Middle frontal gyrus (tissue), 1 donor: ENCODE measurements at regions not wholly inside any gene's neighbourhood (a gene's known extent, or its start where the extent isn't known, plus 50 kb on each side); places are given as distances from the start of the nearest gene placed in this dataset.
A peak's percentile ranks its signal among the peaks of the same experiment; 100 is the strongest.

Experiments used
- DNase-seq: peaks from one replicate; pipeline ENCODE4 v3.0.0-alpha.2; 2015; ENCODE audit warnings: low spot score; ENCODE audit errors: extremely low spot score

DNA sequence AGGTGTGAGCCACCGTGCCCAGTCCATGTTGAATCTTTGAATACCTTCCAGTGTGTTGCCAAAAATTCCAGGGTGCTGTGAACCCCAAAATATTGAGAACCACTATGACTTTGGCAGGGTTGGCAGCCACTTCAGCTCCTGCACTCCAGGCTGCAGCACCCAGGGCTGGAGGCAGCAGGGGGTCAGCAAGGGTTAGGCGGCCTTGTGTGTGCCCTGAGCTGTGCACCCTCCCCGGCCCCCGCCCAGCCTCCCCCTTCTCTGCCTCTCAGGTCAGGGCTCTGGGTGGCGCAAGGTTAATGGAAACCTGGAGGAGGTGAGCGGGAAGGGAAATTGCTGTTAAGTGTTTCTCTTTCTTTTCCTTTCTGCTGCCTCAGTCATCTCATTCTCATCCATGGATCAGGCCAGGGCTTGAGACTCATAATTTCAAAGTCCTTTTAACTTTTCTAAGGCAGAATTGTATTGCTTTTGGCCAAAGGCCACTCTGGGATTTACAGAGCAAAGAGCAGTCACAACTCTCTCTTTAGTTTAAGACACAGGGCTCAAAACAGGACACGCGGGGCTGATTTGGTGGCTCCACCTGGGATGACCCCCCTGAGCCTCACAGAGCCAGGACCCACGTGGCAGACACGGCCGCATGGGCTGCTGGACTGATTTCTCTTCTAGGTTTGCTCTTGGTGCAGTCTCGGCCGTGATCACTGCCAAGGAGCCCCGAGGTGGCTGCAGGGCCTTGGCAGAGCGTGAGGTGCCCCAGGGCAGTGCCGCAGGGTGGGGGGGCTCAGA, 212.3 kb downstream of the PTPRU start:
- no peak for DNase-seq

- DNase-seq: no peak
Observed at GRCh38 chr1:29447368-29447767, 211.0 kb downstream of the PTPRU start.

- no peak for DNase-seq
Observed at GRCh38 chr1:29444782-29445729, 208.7 kb downstream of the PTPRU start.

DNA sequence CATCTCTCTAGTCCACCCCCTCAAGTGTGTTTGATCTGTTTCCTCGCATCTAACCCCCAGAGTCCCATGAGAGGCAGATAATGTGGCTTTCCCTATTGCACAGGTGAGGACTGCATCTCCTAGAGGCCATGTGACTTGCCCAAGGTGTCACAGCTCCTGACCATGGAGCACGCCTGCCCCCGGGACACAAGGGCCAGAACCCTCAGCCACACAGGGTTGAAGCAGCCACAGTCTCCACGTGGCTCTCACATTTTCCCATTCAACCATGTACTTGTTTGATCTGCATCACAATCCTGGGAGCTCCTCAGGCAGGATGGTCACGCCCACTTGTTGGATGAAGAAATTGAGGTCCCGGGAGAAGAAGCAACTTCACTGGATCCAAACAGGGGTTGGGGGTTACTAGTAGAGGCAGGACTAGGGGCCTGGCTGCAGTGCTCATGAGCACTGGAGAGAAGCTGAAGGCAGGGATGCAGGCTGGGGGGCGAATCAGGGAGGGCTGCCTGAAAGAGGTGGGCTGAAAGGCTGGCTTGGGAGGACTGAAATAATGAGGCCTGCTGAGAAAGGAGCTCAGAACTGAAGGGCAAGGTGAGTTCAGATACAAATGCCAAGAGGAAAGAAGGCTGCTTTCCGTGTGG, 207.9 kb downstream of the PTPRU start:
- no peak for DNase-seq

DNA sequence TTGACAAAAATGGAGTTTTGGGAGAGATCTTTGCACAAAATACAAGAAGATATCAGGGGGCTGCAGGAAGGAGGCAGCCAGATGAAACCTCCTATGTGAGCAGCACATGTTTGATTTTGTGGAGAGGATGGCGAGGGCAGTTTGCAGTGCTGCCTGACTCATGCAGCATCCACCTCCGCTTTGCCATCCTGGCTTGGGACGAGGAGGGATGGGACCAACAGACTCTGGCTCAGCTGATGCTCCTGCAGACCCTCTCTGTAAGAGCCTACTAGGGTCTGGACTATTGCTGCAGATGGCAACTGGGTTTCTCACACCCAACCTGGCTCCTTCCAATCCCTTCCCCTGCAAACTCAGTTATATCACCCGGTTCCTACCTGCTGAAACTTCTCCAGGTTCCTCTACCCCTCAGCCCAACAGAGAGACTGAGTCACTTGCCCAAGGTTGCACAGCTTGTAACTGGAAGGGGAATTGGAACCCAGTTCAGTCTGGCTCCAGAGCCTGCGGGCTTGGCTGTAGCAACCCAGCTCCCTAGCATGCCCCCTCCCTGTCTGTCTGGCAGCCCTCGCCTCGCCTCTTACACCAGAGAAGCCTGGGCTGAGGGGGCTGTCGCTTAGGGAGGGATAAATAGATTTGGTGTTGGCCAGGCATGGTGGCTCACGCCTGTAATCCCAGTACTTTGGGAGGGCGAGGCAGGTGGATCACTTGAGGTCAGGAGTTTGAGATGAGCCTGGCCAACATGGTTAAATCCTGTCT, 205.8 kb downstream of the PTPRU start:
- DNase-seq: no peak

DNA sequence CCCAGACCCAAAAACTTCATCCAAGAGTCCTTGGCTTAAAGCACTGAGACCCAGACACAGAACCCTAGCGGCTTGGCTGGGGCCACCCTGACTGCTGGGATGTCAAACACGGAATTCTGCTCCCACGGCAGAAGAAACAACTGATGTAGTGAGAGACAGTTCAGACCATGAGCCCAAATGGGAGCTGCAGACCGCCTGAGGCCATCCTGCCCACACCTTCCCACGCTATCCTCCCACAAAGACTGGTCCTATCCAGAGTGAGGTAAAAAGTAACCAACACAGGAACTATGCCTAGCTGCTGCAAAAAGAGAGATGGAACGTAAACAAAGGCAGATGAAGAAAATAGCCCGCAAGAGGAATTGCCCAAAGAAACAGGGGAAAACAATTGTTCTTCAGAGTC, 203.3 kb downstream of the PTPRU start:
- no peak for DNase-seq

- DNase-seq: no peak
Observed at GRCh38 chr1:29438991-29439390, 202.7 kb downstream of the PTPRU start.

DNA sequence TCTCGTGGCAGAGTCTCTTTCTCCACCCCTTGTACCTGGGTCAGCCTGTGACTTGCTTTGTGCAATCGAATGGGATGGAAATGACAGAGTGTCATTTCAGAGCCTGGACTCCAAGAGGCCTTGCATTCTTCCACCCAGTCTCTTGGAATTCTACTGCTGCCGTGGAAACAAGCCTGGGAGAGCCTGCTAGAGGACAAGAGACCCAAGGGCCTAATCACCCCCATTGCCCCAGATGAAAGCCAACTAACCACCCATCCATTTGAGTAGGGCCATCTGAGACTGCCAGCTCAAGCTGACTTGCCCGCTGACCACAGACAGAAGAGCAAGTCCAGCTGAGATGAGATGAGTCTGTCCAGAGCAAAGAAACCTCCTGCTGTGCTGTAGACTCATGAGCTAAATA, 201.6 kb downstream of the PTPRU start:
- DNase-seq: no peak

GRCh38 chr1:29436181-29436785, 200.0 kb downstream of the PTPRU start:
- DNase-seq: no peak

DNA sequence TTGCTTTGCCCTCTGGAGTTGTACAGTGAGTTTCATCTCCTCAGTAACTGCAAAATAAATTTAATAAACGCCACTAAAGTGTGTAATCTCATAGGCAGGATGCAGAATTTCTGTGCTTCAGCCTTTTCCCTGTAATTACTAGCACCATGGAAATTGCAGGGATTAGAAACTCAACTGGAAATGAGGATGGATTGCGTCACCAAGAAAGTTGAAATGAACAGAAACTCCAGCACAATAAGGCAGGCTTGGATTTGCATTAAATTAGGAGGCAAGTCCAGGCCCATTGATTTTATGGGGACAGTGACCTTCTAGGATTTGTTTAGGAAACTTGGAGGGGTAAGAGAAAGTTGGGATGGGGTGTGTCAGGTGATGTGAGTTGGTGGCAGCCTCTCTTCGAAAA, 197.5 kb downstream of the PTPRU start:
- no peak for DNase-seq

DNA sequence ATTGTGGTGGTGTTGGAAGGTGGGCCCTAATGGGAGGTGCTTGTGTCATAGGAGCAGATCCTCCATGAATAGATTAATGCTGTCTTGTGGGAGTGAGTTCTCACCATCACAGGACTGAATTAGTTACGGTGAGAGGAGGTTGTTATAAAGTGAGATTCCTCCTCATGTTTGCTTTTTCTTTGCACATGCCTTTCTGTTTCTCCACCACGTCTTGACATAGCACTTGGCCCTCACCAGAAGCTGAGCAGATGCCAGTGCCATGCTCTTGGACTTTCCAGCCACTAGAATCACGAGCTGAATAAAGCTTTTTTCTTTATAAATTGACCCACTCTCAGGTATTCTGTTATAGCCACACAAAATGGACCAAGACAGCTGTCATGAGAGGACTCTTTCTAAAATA, 194.8 kb downstream of the PTPRU start:
- DNase-seq: no peak

DNA sequence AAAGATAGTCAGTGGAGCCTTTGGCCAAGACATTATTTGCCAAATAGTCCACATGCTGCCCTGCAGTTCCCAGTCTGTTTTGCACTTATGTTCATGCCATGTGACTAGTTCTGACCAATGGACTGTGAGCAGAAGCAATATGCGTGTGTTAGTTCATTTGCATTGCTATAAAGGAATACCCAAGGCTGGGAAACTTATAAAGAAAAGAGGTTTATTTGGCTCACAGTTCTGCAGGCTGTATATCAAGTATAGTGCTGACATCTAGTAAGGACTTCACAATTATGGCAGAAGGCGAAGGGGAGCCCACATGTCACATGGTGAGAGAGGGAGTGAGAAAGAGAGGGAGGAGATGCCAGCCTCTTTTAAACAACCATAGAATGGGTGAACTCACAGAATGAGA, 193.3 kb downstream of the PTPRU start:
- DNase-seq: no peak

- no peak for DNase-seq
Observed at GRCh38 chr1:29428997-29429396, 192.7 kb downstream of the PTPRU start.

GRCh38 chr1:29428280-29428615, 191.9 kb downstream of the PTPRU start:
- DNase-seq: no peak

- no peak for DNase-seq
Observed at GRCh38 chr1:29427614-29428279, 191.4 kb downstream of the PTPRU start.

- DNase-seq: no peak
Observed at GRCh38 chr1:29426701-29427279, 190.5 kb downstream of the PTPRU start.

DNA sequence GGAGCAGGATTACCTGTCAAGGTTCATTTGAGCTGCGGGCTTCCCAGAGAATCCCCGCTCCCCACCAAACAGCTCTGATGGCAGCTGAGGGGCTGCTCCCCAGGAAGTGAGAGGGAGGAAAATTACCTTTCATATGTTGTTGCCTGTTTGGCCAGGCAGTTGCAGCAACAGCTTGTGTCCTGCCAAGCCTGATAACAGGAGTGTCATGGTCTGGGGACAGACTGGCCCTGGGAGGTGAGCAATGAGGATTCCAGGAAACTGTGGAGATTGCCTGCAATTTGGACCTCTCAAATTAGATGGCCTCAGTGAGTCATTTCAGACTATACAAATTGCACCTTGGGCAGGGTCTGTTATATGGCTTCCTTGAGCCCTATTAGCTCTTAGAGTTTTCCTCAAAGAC, 189.3 kb downstream of the PTPRU start:
- no peak for DNase-seq

GRCh38 chr1:29424266-29424665, 187.9 kb downstream of the PTPRU start:
- peak; percentile 13 for DNase-seq

DNA sequence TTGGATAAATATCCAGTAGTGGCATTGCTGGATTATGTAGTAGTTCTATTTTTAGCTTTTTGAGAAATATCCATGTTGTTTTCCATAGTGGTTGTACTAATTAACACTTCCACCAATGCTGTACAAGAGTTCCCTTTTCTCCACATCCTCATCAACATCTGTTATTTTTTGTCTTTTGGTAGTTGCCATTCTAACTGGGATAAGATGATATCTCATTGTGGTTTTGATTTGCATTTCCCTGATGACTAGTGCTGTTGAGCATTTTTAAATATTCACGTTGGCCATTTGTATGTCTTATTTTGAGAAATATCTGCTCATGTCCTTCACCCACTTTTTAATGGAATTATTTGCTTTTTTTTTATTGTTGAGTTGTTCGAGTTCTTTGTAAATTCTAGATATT, 183.9 kb downstream of the PTPRU start:
- DNase-seq: no peak

- no peak for DNase-seq
Observed at GRCh38 chr1:29417971-29418370, 181.6 kb downstream of the PTPRU start.
